SJSA1 (cell line): ENCODE measurements at regions not wholly inside any gene's neighbourhood (a gene's known extent, or its start where the extent isn't known, plus 50 kb on each side); places are given as distances from the start of the nearest gene placed in this dataset.

Experiments used
- DNase-seq, 2 experiments: peaks; one replicate each; pipeline ENCODE4 v3.0.0-alpha.2; 2015 to 2020; ENCODE audit warnings: low spot score in 2 of 2, low read depth in 1 of 2
- H3K27ac ChIP-seq: fragments of 250-450 bp; sonication (Bioruptor Pico); 2 replicates; pipeline ENCODE4 v1.5.1; 2020; ENCODE audit warnings: mild to moderate bottlenecking, moderate library complexity
- H3K27me3 ChIP-seq: fragments of 250-450 bp; sonication (Bioruptor Pico); replicated peaks from 2 replicates; pipeline ENCODE4 v1.5.1; 2020; ENCODE audit warnings: mild to moderate bottlenecking, moderate library complexity
- H3K36me3 ChIP-seq: fragments of 250-450 bp; sonication (Bioruptor Pico); 2 replicates; pipeline ENCODE4 v1.5.1; 2020; ENCODE audit warnings: mild to moderate bottlenecking
- H3K4me1 ChIP-seq: fragments of 250-450 bp; sonication (Bioruptor Pico); replicated peaks from 2 replicates; pipeline ENCODE4 v1.6.1; 2021; ENCODE audit warnings: mild to moderate bottlenecking
- H3K4me3 ChIP-seq: fragments of 250-450 bp; sonication (Bioruptor Pico); 2 replicates; pipeline ENCODE4 v1.5.1; 2020; ENCODE audit warnings: mild to moderate bottlenecking
- H3K9me3 ChIP-seq: fragments of 250-450 bp; sonication (Bioruptor Pico); replicated peaks from 2 replicates; pipeline ENCODE4 v1.5.1; 2020; ENCODE audit warnings: mild to moderate bottlenecking

DNA sequence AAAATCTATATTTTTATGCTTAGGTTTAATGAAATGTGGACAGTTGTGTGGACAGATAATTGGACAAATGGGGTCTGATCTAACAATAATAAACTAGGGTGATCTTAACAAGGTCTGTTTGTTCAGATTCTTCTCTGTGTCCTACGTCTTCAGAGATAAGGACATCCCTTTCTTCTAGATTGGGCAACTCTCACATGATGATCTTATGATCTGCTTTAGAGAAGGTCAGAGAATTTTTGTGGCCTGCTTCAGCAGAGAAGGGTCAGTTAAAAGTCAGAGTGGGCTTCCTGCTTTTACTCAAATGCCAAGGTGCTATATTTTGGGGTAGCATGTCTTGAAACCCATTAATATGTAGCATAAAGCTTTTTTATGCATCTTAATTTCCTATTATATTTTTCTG lies 63.8 kb upstream of the RGMB start:
- DNase-seq, result no peak
- Histone ChIP-seq H3K27ac (no peak overlapping the region), H3K36me3 (no peaks in the 10 kb centered on the region), H3K9me3 (no peaks in the 10 kb centered on the region; the same call in 1 of the 2 replicates), H3K27me3 (no peaks in the 10 kb centered on the region), H3K4me3 (no peak overlapping the region), H3K4me1 (no peaks in the 10 kb centered on the region)

DNA sequence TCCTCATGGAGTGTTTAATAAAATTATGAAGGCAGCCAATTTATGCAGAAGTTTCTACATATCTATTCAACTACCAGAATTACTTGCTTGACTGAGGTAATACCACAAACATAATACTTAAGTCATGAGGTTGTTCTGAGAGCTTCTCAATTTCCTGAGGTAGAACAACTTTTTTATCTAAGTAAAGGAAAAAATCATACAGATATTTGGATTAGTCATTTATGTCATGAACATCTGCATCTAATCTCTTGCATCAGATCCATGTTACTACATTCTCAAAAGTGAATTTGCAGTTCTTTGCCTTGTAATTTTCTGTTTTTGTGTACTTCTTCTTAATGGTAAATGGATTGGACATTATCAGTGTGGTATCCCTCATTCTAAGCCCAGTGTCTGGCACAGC lies 60.4 kb upstream of the RGMB start:
- Histone ChIP-seq H3K27me3 (no peaks in the 10 kb centered on the region), H3K36me3 (no peaks in the 10 kb centered on the region), H3K27ac (no peak overlapping the region), H3K9me3 (no peaks in the 10 kb centered on the region), H3K4me3 (no peak overlapping the region), H3K4me1 (no peaks in the 10 kb centered on the region)
- no peak for DNase-seq

DNA sequence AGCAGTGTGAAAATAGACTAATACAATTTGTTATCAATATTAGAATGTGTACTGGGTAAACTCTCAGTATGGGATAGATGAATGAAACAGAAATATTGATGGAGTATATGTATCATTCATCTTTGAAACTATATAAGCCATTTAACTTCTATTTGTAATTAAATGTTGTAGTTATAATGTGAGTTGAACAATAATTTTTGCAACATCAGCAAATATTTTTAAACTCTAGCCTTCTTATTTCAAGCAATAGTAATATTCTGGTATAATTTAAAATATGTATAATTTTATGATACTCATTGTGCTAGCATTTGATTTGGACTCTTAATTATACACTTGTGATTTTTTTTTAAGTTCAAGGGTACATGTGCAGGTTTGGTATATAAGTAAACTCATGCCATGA lies 59.6 kb upstream of the RGMB start:
- Histone ChIP-seq H3K4me1 (no peaks in the 10 kb centered on the region), H3K9me3 (no peaks in the 10 kb centered on the region), H3K27me3 (no peaks in the 10 kb centered on the region), H3K36me3 (no peaks in the 10 kb centered on the region), H3K27ac (no peak overlapping the region), H3K4me3 (no peak overlapping the region)
- no peak for DNase-seq

DNA sequence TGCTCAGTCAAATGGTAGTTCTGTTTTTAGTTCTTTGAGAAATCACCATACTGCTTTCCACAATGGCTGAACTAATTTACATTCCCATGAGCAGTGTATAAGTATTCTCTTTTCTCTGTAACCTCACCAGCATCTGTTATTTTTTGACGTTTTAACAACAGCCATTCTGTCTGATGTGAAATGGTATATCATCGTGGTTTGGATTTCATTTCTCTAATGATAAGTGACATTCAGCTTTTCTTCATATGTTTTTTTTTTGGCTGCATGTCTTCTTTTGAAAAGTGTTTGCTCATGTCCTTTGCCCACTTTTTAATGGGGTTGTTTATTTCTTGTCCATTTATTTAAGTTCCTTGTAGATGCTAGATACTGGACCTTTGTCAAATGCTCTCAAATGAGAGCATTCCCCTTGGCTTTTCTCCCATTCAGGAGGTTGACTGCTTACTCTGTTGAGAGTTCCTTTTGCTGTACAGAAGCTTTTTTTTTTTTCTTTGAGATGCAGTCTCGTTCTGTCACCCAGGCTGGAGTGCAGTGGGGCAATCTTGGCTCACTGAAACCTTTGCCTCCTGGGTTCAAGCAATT lies 58.7 kb upstream of the RGMB start:
- no peak overlapping the region for H3K4me3 ChIP-seq
- H3K9me3 ChIP-seq, result no peaks in the 10 kb centered on the region
- H3K27me3 ChIP-seq, result no peaks in the 10 kb centered on the region
- no peak for DNase-seq
- no peaks in the 10 kb centered on the region for H3K4me1 ChIP-seq
- H3K36me3 ChIP-seq, result no peaks in the 10 kb centered on the region
- H3K27ac ChIP-seq, result no peak overlapping the region

DNA sequence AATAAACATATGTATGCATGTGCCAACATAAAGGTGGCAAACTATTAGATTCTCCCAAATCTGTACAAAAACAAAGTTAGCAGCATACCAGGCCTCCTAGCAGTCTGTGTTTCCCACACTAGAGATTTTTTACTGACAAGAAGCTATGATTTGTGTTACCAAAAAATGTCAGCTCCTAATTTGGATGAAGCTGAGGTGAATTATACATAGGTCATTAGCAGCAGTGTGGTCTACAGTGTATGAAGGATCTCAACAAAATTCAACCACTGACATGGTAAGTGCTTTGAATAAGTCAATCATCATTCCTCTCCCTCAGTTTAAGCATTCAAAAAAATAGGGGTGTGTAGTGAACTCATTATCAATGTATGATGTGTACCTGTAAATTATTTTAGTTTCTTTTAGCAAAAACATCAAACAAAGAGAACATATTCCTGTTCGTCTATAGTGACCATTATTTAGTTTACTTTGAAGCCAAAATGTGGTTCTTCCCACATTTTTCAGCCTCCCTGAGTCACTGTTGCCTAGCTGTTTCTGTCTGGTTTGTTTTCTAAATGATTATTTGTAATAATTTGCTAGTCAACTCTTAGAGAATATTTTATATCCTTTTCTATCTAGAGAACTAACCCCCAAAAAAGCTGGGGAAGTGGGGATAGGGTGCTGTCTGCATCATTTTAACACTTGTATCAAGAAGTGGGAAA lies 52.1 kb upstream of the RGMB start:
- Histone ChIP-seq H3K9me3 (no peaks in the 10 kb centered on the region), H3K4me3 (no peak overlapping the region), H3K27me3 (no peaks in the 10 kb centered on the region), H3K36me3 (no peaks in the 10 kb centered on the region), H3K27ac (no peak overlapping the region), H3K4me1 (no peaks in the 10 kb centered on the region)
- no peak for DNase-seq

DNA sequence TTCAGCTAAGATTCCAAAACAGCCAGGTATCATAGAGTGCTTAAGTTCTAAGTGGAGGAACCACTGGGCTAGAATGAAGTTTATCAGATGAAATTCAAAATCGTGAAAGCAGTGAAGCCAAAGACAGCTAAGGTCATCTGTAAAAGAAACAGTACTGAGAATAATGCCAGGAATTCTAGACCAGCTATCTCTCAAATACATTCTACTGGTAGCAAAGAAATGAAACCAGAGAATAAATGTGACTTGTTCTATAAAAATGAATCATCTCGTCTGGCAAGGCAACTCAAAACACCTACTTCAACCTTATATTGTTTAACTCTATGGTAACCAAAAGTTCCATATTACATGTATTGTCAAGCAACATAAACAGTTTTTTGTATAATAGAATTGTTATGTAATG lies 51.3 kb upstream of the RGMB start:
- Histone ChIP-seq H3K27me3 (no peaks in the 10 kb centered on the region), H3K36me3 (no peaks in the 10 kb centered on the region), H3K27ac (no peak overlapping the region), H3K9me3 (no peaks in the 10 kb centered on the region), H3K4me3 (no peak overlapping the region), H3K4me1 (no peaks in the 10 kb centered on the region)
- no peak for DNase-seq

DNA sequence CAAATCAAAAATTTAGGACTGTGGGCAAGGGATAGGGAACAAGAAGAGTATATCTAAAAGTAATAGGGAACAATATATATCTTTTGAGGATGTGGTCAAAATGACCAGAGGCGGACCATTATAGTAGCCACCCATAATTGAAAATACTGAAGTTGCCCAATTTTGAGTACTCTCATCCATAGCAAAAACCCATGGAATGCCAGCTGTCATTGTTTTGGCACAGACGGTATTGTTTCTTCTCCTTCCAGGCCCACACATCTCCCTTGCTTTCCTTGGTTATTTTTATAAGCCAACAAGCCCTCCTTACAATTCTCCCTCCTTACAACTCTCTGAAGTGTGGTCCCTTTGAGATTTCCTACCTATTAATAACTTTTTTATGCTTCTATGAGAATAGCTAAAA lies 50.4 kb upstream of the RGMB start:
- Histone ChIP-seq H3K27me3 (no peaks in the 10 kb centered on the region), H3K36me3 (no peaks in the 10 kb centered on the region), H3K27ac (no peak overlapping the region), H3K4me1 (no peaks in the 10 kb centered on the region), H3K9me3 (no peaks in the 10 kb centered on the region), H3K4me3 (no peak overlapping the region)
- no peak for DNase-seq
